CD4-positive, alpha-beta T cell (primary cell): ENCODE measurements at regions not wholly inside any gene's neighbourhood (a gene's known extent, or its start where the extent isn't known, plus 50 kb on each side); places are given as distances from the start of the nearest gene placed in this dataset.

ENCODE experiments used
- ATAC-seq: fragments of 200-7000 bp; cut with Tn5 transposase; one replicate; pipeline ENCODE4 v1.10.0; 2022; ENCODE audit warnings: mild to moderate bottlenecking; ENCODE audit not compliant: poor library complexity
- CTCF ChIA-PET: fragments of 350-600 bp; sonication (Branson Sonifier 250); formaldehyde crosslinking; loops from one replicate; lab custom pipeline; 2021; ENCODE audit warnings: antibody characterized with exemption, inconsistent platforms; lab: Charles Lee
- POLR2A ChIA-PET: fragments of 350-600 bp; sonication (Branson Sonifier 250); formaldehyde crosslinking; loops from one replicate; lab custom pipeline; 2021; ENCODE audit warnings: antibody characterized with exemption, inconsistent platforms; lab: Charles Lee
- DNase-seq, 14 experiments: peaks; one replicate each; pipeline ENCODE4 v3.0.0-alpha.2; 2013 to 2020; ENCODE audit warnings: mixed read lengths in 2 of 14
- H3K27ac ChIP-seq, 2 donors: one replicate each; pipeline versions ENCODE4 v1.5.1 to v1.7.0; 2013; ENCODE audit warnings: low read length in 2 of 2, low read depth in 1 of 2, mild to moderate bottlenecking in 1 of 2
- H3K27me3 ChIP-seq, 2 experiments: 1 replicate in 1 of 2; 2 replicates in 1 of 2; pipeline versions ENCODE4 v1.6.1 to v1.7.0; 2013; ENCODE audit warnings: low read length in 2 of 2, control low read depth in 1 of 2, mild to moderate bottlenecking in 1 of 2, moderate library complexity in 1 of 2; ENCODE audit not compliant: insufficient read depth in 2 of 2, control insufficient read depth in 1 of 2
- H3K36me3 ChIP-seq: one replicate; pipeline ENCODE4 v1.6.1; 2013; ENCODE audit warnings: low read length, control low read depth; ENCODE audit not compliant: insufficient read depth
- H3K4me1 ChIP-seq: one replicate; pipeline ENCODE4 v1.6.1; 2013; ENCODE audit warnings: low read length, control low read depth; ENCODE audit not compliant: insufficient read depth
- H3K4me3 ChIP-seq: one replicate; pipeline ENCODE4 v1.5.1; 2013; ENCODE audit warnings: mild to moderate bottlenecking, low read length, moderate library complexity
- H3K9me3 ChIP-seq, 2 experiments: 1 replicate in 1 of 2; 2 replicates in 1 of 2; pipeline versions ENCODE4 v1.6.1 to v1.7.0; 2013; ENCODE audit warnings: low read length in 2 of 2, mild to moderate bottlenecking in 2 of 2, control low read depth in 1 of 2, moderate library complexity in 1 of 2; ENCODE audit not compliant: control insufficient read depth in 1 of 2, insufficient read depth in 1 of 2
- H3K27ac Mint-ChIP-seq: one replicate; pipeline ENCODE4 v1.8.0; 2020; ENCODE audit warnings: mixed read lengths
- H3K27me3 Mint-ChIP-seq: one replicate; pipeline ENCODE4 v1.8.0; 2021; ENCODE audit warnings: mixed read lengths
- H3K36me3 Mint-ChIP-seq: one replicate; pipeline ENCODE4 v1.8.0; 2021; ENCODE audit warnings: low read depth, mixed read lengths
- H3K4me1 Mint-ChIP-seq: one replicate; pipeline ENCODE4 v1.8.0; 2021; ENCODE audit warnings: low read depth, mixed read lengths
- H3K4me3 Mint-ChIP-seq: one replicate; pipeline ENCODE4 v1.8.0; 2020; ENCODE audit warnings: mild to moderate bottlenecking, mixed read lengths
- H3K9me3 Mint-ChIP-seq: one replicate; pipeline ENCODE4 v1.8.0; 2020; ENCODE audit warnings: mixed read lengths
- CTCF ChIP-seq: fragments of 200-600 bp; IDR thresholded peaks from one replicate; pipeline ENCODE4 v1.8.0; 2022; ENCODE audit warnings: antibody characterized with exemption, mild to moderate bottlenecking
- intact Hi-C, 2 experiments: fragments of 100-400 bp; cut with DNase I in 1 of 2; cut with micrococcal nuclease in 1 of 2; formaldehyde crosslinking; loops; one replicate each; pipeline versions ENCODE4 v1.15.1 to v1.9.0; 2023 to 2025; cut with DNase I, micrococcal nuclease

- no peak for TF ChIP-seq CTCF
- H3K4me3 Mint-ChIP-seq = no peak overlapping the region
Measured at GRCh38 chr1:43059640-43060574, 101.2 kb upstream of the SLC2A1 start.

GRCh38 chr1:43058545-43059360 is 100.1 kb upstream of the SLC2A1 start:
- POLR2A ChIA-PET = no interaction called here
- intact Hi-C loops = no loop called here
- no peak overlapping the region for H3K4me3 Mint-ChIP-seq

More at GRCh38 chr1:43059640-43060574, 101.2 kb upstream of the SLC2A1 start:
- Histone ChIP-seq H3K4me3 (no peak overlapping the region), H3K36me3 (no peaks in the 10 kb centered on the region), H3K4me1 (peaks cover 8% of the 10 kb centered on the region), H3K9me3 (no peaks in the 10 kb centered on the region), H3K27ac (no peak overlapping the region), H3K27me3 (no peaks in the 10 kb centered on the region)
- Mint-ChIP-seq H3K36me3 (no peaks in the 10 kb centered on the region), H3K27me3 (no peaks in the 10 kb centered on the region), H3K4me1 (peaks cover 8% of the 10 kb centered on the region), H3K27ac (no peak overlapping the region), H3K9me3 (no peaks in the 10 kb centered on the region)
- no peak for ATAC-seq
- DNase-seq = no peak
- CTCF ChIA-PET = no interaction called here
- intact Hi-C loops = no loop called here
- POLR2A ChIA-PET = interaction anchor here (1.2 kb wide), 1 partner anchor 107 kb away, joined by 4 read pairs; no protein-coding TSS in a partner anchor

More at GRCh38 chr1:43058545-43059360, 100.1 kb upstream of the SLC2A1 start:
- H3K36me3 Mint-ChIP-seq = no peaks in the 10 kb centered on the region
- no peak overlapping the region for H3K27ac Mint-ChIP-seq
- ATAC-seq (no peak), DNase-seq (peak in 1 of 14 experiments; percentile 16)
- peaks cover 8% of the 10 kb centered on the region for H3K4me1 Mint-ChIP-seq
- no peaks in the 10 kb centered on the region for H3K27me3 ChIP-seq
- H3K27me3 Mint-ChIP-seq = no peaks in the 10 kb centered on the region
- no peak overlapping the region for H3K4me3 ChIP-seq
- TF ChIP-seq CTCF = no peak
- H3K36me3 ChIP-seq = no peaks in the 10 kb centered on the region
- H3K27ac ChIP-seq = no peak overlapping the region
- no peaks in the 10 kb centered on the region for H3K9me3 Mint-ChIP-seq
- CTCF ChIA-PET = no interaction called here
- peaks cover 8% of the 10 kb centered on the region for H3K4me1 ChIP-seq
- no peaks in the 10 kb centered on the region for H3K9me3 ChIP-seq
